CD4-positive, alpha-beta T cell treated with Interleukin-17A for 4 hours (primary cell): ENCODE measurements at regions not wholly inside any gene's neighbourhood (a gene's known extent, or its start where the extent isn't known, plus 50 kb on each side); places are given as distances from the start of the nearest gene placed in this dataset.
"Not testable (repeated sequence)": the region's sequence is repeated elsewhere in the genome, so short reads cannot be mapped to it uniquely, and the experiment has no call there.

ENCODE experiments used
- DNase-seq: peaks from one replicate; pipeline ENCODE4 v3.0.0-alpha.2; 2020; ENCODE audit warnings: mixed read lengths

DNA sequence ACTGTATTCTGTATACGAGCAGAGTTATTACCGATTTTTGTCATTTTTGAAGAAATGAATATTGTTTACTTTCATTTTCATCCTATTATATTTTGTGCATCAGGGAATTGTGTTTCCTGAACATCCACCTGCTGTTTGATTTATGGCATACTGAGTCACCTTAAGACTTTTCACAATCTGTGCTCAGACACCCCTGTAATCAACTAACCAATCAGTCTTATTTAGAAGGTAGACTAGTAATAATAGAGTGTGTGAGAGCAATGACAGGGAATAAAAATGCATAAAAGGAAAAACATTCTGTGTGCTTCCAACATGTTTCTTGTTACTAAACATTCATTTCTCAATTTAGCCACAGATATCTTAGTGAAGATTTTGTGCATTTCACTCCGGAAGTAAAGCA lies 1413.6 kb upstream of the ACO1 start:
- DNase-seq = no peak

DNA sequence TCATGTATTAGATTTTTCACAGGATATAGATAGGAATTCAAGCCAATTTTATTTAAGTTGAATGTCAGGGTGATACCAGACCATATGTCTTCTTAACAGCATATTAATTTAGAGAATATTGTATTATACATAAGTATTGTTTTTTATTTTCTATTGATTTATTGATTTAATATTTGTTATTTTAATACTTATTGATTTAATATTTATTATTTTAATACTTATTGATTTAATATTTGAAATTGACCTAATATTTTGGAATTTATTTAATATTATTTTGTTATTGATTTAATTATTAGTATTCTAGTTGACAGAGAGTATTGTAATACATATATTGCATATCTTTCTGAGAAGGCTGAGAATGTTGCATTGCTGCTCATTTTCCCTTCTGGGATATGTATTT lies 1411.8 kb upstream of the ACO1 start:
- DNase-seq = no peak

DNA sequence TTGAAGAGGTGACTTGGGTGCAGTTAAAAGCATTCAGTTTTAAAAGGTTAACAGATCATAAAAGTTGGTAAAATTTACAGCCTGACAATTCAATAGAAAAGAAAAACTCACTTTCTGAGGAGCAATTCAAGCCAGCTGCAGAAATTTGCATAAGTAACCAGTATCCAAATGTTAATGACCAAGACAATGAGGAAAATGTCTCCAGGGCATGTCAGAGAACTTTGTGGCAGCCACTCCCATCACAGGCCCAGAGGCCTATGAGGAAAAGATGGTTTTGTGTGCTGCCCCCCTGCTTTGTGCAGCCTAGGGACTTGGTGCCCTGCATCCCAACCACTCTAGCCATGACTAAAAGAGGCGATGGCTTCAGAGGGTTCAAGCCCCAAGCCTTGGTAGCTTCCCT lies 1406.5 kb upstream of the ACO1 start:
- no peak for DNase-seq

DNA sequence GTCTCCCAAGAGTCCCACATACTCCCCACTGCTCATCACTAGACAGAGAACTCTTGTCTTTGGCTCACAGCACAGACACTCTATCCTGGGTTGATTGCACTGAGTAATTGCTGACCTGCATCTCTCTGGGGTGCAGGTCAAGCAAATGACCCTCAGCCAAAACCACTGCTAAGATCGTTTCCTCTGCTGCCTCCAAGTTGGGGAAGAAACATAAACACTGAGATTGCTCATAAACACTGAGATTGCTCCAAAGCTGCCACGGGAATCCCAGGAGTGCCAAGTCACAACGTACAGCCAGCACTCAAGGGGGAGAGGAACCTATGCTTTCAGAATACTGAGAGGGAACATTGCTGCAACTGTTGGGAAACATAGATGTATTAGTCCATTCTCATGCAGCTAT lies 1402.1 kb upstream of the ACO1 start:
- DNase-seq = no peak

DNA sequence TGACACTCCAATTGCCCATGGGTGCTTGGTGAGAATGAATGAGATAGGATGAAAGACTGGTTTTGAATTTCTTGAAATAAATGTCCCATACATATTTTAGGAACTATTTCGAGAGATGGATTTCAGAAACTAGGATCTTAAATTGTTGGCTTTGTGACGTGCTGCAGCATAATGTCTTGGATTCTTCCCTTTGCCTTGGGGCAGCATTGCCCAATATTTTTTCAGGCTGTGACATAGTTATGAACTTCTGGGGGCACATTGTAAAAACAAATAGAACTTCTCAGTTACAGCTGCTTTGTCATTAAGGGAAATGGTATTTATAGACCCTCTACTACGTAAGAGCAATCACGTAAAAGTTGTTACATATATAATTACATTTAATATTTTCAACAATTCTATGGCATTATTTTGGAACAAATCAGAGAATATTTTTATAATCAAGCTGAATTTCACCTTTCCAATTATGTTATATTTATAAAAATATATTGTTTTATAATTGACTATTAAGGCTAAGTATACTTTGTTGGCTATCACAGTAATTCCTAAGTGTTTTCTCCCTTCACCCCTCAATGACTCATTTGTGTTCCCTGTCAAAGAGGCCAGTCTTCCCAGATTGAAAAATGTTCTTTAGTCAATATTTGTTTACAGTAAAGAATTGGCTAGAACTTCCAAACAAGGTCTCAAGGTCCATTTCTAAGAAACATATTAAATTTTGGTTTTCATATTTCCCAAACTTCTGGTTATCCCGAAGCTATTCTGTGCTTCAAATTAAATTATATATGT lies 1388.3 kb upstream of the ACO1 start:
- no peak for DNase-seq

DNA sequence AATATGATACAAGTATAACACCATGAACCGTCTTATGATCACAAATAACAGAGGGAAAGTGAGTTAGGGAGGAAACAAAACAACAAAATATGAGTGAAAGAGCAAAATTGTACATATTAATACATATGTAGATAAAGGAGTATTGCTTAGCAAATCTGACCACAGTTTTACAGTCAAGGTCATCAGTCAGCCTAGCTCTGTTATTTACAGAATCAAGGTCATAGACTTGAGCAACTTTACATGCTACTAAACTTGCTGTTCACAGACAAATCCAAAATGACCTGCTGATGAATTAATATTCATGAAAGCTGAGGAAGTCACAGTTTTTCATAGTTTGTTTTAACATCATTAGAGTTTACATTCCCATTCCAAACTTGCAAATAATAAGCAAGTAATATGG lies 1387.7 kb upstream of the ACO1 start:
- no peak for DNase-seq

DNA sequence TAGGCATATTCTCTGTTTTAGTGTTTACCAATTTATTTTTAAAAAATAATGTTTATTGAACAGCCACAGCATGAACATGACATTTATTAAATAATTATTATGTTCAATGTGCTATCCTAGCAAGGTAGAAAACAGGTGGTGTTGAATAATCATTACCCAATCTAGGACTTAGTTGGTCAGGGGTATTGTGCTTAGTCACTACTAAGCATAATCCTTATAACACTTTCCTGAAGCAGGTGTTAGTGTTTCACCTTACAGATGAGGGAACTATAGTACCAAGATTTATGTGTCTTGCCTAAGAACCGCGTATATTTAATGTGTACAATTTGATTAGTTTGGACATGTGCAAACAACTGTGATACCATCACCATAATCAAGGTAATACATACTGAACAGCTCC lies 1387.2 kb upstream of the ACO1 start:
- no peak for DNase-seq

DNA sequence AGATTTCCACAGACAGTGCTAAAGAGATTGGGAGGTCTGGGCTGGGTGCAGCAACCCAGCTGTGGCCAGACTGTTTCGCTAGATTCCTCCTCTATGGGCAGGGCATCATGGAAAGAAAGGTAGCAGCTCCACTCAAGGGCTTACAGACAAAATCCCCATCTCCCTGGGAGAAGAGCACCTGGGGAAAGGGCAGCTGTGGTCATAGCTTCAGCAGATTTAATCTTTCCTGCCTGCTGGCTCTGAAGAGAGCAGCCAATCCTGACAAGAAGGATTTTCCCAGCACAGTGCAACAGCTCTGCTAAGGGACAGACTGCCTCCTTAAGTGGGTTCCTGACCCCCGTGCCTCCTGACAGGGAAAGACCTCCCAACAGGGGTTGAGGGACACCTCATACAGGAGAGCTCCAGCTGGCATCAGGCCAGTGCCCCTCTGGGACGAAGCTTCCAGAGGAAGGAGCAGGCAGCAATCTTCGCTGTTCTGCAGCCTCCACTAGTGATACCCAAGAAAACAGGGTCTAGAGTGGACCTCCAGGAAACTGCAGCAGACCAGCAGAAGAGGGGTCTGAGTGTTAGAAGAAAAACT lies 1379.3 kb upstream of the ACO1 start:
- DNase-seq = no peak

DNA sequence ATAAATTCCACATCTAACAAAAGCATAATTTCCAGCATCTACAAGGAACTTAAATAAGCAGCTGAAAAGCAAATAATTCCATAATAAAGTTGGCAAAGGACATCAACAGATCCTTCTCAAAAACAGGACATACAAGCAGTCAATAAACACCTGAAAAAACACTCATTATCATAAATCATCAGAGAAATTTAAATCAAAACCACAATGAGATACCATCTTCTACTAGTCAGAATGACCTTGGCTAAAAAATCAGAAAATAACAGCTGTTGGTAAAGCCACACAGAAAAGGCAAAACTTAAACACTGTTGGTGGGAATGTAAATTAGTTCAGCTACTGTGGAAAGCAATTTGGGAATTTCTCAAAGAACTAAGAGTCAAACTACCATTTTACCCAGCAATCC lies 1371.1 kb upstream of the ACO1 start:
- DNase-seq = no peak

DNA sequence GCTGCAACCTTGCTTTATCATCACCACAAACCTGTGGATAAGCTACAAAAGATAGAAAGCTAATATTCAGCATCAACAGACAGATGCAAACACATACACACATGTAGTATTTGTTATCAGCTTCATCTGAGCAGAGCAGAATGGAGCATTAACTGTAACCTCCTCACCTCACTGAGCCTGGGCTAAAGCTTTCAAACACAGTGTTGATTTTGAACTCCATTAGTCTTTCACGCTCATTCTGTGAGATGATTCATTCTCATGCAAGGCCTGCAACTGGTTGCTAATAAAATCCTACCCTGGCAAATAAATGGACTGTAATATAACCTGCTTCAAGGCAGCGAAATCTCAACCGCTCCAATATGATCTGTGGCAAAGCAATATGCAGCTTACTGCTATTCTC lies 1360.6 kb upstream of the ACO1 start:
- no peak for DNase-seq

DNA sequence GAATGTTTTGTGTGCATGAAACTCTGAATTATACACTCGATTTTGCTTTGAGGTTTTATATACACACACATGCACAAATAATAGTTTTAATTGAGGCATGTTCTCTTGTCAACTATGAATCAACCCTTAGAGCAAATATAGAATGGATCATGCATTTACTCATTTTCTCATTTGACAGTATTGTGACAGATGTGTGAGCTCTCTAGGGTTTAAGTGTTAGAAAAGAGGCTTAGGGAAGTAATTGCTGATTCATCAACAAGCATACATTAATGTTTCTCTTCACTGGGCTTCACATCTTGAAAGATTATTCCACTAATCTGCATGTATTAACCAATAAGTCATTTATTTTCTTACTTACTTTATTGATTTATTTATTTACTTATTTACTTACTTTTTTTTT lies 1356.8 kb upstream of the ACO1 start:
- no peak for DNase-seq

DNA sequence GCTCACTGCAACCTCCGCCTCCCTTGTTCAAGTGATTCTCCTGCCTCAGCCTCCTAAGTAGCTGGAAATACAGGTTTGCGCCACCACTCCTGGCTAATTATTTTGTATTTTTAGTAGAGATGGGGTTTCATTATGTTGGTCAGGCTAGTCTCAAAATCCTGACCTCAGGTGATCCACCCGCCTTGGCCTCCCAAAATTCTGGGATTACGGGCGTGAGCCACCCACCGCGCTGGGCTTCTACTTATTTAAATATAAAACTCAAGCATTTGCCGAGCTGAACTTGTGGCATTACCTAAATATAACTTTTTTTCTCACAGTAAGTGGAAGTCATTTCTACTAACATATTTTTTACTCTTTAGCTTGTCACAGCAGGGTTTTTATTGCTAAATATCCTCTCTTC lies 1356.3 kb upstream of the ACO1 start:
- DNase-seq = no peak

DNA sequence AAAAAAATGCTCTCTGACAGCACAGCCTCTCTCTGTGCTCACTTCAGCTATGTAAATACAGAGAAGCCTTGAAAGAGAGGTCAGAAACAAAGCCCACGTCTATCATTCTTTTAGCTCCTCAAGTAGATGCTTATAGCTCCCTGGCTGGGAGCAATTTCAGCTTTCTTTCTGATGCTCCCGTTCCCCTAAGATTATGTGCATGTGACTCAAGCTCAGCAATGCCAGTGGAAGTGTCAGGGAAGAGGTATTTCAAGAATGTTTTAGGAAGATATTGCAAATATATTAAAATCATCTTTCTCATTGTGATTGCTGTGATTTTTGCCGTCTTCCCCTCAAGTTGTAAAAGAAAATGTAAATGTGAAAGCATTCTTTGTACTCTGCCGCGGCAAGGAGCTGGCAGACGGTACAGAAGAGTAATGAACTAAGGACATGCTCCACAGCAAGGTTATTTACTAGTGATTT lies 1353.7 kb upstream of the ACO1 start:
- no peak for DNase-seq

DNA sequence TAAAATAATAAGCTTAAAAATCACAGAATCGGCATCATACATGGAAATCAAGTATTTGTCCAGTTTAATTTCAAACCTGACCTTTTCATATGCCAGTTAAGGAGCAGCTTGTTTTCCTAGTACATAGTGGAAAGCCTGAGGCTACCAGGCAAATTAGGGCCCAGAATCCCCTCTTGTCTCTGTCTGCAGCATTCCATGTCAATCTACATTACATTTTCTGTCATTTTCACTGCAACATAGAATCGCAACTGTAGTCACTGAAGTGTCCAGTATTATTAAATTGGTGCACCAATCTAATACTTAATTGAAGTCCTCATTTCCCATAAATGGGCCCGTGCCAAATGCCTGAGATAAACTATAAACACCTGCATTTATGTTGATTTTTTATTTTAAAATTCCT lies 1352.2 kb upstream of the ACO1 start:
- no peak for DNase-seq

DNA sequence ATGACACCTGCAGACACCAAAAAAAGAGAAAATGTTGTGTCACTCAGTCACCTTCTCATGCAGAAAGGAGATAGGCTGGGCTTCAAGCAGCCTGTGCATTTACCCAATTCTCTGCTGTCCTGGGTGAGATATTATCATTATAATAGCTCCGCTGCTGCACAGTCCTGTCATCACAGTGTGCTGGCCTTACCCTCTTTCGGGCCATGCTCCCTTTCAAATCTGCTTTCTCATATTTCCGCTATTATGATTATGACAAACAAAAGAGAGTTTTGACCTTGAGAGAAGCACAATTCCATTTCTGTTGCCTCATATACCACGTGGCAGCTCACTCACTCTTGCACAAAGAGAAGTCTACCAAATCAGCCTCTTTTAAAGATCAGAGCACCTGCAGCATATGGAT lies 1350.1 kb upstream of the ACO1 start:
- DNase-seq = no peak

DNA sequence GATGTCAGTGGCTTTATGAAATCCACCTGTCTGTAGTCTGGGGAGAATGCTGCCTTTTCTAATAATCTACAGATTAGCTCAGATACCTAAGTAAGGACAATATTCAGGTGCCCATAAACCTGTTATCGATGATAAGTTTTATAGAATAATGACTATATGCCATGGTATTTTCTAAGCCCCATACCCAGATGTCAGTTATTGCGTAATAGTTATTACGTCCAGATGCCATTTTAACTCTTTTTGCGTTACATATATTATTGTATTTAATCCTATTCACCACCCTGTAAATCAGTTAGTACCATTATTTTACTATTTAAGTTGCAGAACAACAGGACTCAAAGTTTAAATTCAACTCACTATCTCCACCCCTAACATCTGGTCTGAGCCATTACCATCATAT lies 1343.9 kb upstream of the ACO1 start:
- no peak for DNase-seq

DNA sequence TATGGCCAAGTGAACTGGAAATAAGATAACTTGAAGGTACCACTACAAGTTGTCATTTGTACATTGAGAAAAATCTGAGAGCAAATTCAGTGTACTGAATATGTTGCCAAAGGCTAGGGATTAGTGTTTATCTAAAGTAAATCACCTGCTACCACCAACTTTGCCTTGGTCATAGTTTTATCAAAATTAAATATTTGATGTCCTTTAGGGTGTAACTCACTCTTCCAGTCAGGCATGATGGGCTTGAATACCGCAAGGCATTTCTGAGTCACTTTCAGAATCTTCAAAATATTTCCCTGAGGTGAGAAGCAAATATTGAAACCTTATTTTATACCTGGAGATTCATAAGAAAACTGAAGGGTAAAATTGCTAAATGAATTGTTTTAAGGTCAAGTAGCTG lies 1338.6 kb upstream of the ACO1 start:
- no peak for DNase-seq

DNA sequence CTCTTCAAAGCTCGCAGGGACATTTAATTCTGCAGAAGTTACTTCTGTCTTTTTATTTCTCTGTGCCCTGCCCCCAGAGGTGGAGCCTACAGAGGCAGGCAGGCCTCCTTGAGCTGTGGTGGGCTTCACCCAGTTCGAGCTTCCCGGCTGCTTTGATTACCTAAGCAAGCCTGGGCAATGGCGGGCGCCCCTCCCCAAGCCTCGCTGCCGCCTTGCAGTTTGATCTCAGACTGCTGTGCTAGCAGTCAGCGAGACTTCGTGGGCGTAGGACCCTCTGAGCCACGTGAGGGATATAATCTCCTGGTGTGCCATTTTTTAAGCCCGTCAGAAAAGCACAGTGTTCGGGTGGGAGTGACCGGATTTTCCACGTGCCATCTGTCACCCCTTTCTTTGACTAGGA lies 1322.9 kb upstream of the ACO1 start:
- DNase-seq = not testable (repeated sequence)

DNA sequence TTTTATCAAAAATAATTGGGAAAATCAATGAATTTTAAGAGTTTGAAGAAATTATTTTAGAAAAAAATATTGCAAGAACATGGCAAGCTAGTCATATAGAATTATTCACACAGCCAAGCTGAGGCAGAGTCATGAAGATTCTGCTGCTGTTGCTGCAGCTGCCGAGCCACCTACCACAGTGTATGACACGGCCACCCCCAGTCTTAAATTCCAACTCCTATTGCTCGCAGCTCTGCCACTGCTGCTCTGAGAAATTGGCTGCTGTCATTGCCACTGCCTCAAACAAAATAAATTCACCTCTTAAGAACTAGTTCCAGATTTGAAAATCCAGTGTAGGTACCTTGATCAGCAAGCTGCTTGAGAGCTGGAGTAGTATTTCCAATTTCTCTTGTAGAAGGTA lies 1318.8 kb upstream of the ACO1 start:
- DNase-seq = no peak

DNA sequence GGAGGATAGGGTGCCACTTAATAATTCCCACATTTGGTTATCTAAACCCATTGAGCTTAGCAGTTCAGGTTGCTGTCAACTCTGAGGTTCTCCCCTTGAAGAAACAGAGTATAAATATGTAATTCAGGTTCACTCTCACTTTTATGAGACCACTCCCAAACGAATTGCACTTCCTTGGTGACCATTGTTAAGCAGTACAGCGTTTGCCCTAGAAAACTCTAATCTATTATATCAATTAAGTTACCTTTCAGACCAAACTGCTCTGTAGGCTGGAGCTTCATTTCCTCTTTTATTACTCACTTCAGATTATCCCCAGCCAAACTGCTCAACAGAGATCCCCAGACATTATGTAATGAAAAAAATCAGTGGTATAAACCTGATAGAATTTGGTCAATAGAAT lies 1317.0 kb upstream of the ACO1 start:
- no peak for DNase-seq

DNA sequence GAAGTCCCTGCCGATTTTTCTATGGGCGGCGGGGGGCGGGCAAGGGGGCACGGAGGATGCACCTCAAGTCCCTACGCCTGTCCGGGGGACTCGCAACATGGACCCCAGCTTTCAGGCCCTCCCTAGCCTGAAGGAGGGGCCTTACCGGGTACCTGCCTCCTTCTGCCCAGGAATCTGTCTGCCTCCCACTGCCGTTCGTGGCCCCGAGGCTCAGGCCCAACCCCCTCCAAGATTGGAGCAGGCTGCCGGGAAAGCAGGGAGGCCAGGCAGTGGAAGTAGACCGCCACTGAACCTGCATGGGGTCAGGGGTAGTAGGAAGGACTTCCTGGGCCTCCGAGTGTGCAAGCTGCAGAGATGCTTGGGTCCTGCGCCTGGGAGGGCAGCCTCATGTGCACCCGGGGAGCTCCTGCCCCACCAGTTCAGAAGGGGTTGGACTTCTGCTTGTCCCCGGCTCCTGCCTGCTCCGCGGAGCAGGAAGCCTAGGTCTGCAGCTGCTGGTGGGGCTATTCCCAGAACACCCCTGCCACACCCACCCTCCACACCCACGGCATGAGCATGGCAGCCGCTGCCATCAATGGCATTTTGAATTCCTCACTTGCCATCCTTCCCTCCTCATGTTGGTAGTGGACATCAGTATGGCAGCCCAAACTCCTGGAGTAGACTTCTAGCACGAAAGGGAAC lies 1312.7 kb upstream of the ACO1 start:
- DNase-seq = no peak

DNA sequence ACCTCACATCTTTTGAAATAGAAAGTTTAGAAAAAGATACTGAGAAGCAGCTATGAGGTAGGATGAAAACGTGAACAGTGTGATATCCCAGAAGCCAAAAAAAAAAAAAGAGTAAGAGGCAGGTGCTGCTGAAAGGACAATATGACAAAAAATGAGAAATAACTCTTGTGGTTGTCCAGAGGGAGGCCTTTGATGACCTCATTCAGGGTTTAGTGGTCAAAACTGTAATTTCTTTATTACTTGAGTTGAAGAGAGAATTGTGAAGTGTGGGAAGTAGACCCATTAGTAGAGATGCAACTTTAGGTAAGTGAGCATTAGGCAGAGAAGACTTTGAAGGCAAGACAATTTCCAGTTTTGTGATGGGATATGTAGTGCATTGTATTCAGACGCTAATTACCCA lies 1306.3 kb upstream of the ACO1 start:
- DNase-seq = no peak

DNA sequence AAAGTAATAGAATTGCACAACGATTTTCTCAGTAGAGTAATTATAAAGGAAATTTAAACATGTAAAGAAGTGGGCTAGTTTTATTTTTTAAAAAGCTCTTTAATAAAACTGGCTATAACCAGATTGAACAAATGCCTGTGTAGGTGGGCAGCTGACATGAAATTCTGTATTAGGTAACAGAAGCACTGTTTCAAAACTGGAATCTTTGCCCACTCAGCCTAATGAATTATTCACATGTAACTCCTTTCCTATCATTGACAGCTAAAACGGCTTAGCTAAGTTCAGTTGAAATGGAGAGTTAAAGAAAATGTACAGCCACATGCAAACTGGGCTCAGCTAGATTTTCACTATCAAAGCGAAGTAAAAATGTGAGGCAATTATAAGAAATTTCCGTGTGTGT lies 1300.1 kb upstream of the ACO1 start:
- DNase-seq = no peak

DNA sequence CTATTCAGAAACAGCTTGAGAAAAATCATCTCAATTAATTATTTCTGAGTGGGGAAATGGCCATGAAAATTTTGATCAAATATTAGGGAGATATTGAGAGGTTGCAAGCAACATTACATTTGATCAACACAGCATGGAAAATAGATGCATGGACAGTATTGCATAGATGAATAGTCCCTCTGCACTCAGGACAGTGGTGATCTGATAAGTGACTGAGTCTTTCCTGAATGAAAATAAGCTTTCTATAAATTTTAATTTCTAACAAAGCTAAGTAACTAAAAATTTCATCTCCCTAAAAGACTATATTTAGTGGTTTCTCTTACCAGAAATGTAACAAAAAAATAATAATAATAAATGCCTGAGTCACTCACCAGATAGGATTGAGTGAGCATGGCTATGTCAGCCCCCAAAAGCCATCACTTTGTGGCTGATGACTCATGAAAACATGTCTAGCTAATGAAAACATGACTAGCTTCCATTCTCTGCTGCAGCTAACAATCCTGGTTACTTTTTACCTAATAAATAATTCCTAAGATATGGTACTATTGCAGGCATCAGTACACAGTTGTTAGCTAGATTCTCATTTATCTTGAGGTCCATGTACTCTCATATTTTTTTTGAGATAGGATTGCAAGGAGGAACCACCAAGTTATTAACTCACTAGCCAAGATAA lies 1294.8 kb upstream of the ACO1 start:
- no peak for DNase-seq
